ENCODE measurements at regions not wholly inside any gene's neighbourhood (a gene's known extent, or its start where the extent isn't known, plus 50 kb on each side); places are given as distances from the start of the nearest gene placed in this dataset.

- H3K4me1 ChIP-seq (ENCODE audit: insufficient read depth, low read length): no peaks in the 10 kb centered on the region
- no peaks in the 10 kb centered on the region for H4K20me1 ChIP-seq (ENCODE audit: insufficient read depth, low read length)
- TF ChIP-seq ZNF589 (CRISPR knock-in tag; conservative IDR thresholded peaks at IDR 0.05) (no peak), KLF6 (CRISPR knock-in tag; IDR thresholded peaks at IDR 0.05) (no peak), KAT8 (CRISPR knock-in tag; IDR thresholded peaks at IDR 0.05) (no peak), JARID2 (CRISPR knock-in tag; IDR thresholded peaks at IDR 0.05; ENCODE audit: insufficient replicate concordance) (no peak), ZNF232 (CRISPR knock-in tag; IDR thresholded peaks at IDR 0.05; ENCODE audit: borderline replicate concordance) (no peak), ZNF460 (CRISPR knock-in tag; IDR thresholded peaks at IDR 0.05; ENCODE audit: borderline replicate concordance) (no peak), ZNF142 (CRISPR knock-in tag; IDR thresholded peaks at IDR 0.05) (no peak), ATF7 (IDR thresholded peaks at IDR 0.05) (no peak), ATF7 (CRISPR knock-in tag; IDR thresholded peaks at IDR 0.05) (no peak), PAF1 (CRISPR knock-in tag; IDR thresholded peaks at IDR 0.05) (no peak), ZNF34 (CRISPR knock-in tag; IDR thresholded peaks at IDR 0.05; ENCODE audit: borderline replicate concordance) (no peak), THYN1 (CRISPR knock-in tag; IDR thresholded peaks at IDR 0.05; ENCODE audit: borderline replicate concordance, low read depth) (no peak), ZNF501 (CRISPR knock-in tag; IDR thresholded peaks at IDR 0.05) (no peak), KDM5B (CRISPR knock-in tag; IDR thresholded peaks at IDR 0.05; ENCODE audit: borderline replicate concordance) (no peak), POLR2A (IDR thresholded peaks at IDR 0.05; ENCODE audit: insufficient read depth in 1 of 2, low read depth in 2 of 2, low read length in 2 of 2) (no peak), ZNF225 (CRISPR knock-in tag; IDR thresholded peaks at IDR 0.05) (no peak)
- intact Hi-C loops (cut with micrococcal nuclease; ENCODE audit: unreplicated experiment) (no loop called here), in situ Hi-C loops (cut with HindIII; ENCODE audit: extremely low pct_ligation_motif_present, low pct_unique_long_range_greater_than_20kb) (no loop called here)
- H3K4me2 ChIP-seq (ENCODE audit: low read depth, low read length): no peak overlapping the region
- H3K4me3 ChIP-seq (replicated peaks in 1 of 3; ENCODE audit: insufficient read depth in 1 of 3, low read depth in 2 of 3, low read length in 3 of 3): no peak overlapping the region
- CTCF ChIA-PET (ENCODE audit: low intra/inter-chr PET ratio, low total read pairs): no interaction called here
- H3K27ac ChIP-seq (ENCODE audit: extremely low read length, insufficient read depth, low read length): no peak overlapping the region
- ATAC-seq: no peak
- POLR2A ChIA-PET: no interaction called here
- DNase-seq (ENCODE audit: low spot score): no peak
- no peaks in the 10 kb centered on the region; the same call in none of the 2 replicates for H3K9me3 ChIP-seq (ENCODE audit: low read length)
- H3K27me3 ChIP-seq (ENCODE audit: control insufficient read depth in 1 of 2, insufficient read depth in 2 of 2, low read length in 2 of 2): no peaks in the 10 kb centered on the region
- 30% methylated on average over 6 of the region's 6 CpGs for WGBS (ENCODE audit: low lambda C conversion rate)
- no peaks in the 10 kb centered on the region for H3K36me3 ChIP-seq (replicated peaks in 1 of 2; ENCODE audit: control insufficient read depth in 1 of 2, insufficient read depth in 2 of 2, low read length in 2 of 2)
- no peaks in the 10 kb centered on the region for H3K79me2 ChIP-seq (ENCODE audit: insufficient read depth, low read length)
- no TSS peak for BruUV-seq (replicated peaks)
- H3K9ac ChIP-seq (ENCODE audit: insufficient read depth, low read depth, low read length): no peak overlapping the region
- FAIRE-seq: no peak
- no peak overlapping the region for H2AFZ ChIP-seq (ENCODE audit: low read length)
Measured at GRCh38 chr4:141571793-141572192, 64.6 kb upstream of the IL15 start.
